Ovary (tissue), 7 donors: ENCODE measurements at regions not wholly inside any gene's neighbourhood (a gene's known extent, or its start where the extent isn't known, plus 50 kb on each side); places are given as distances from the start of the nearest gene placed in this dataset.

Experiments used
- DNase-seq, 5 donors: peaks; one replicate each; pipeline ENCODE4 v3.0.0-alpha.2; 2019 to 2020
- H3K27ac ChIP-seq, 2 donors: fragments of 200-600 bp; one replicate each; pipeline versions ENCODE4 v1.5.1 to v1.8.0; 2019 to 2022
- H3K27me3 ChIP-seq: fragments of 200-600 bp; one replicate; pipeline ENCODE4 v1.8.0; 2022
- H3K36me3 ChIP-seq: fragments of 200-600 bp; sonication (generic); one replicate; pipeline ENCODE4 v1.5.1; 2019
- H3K4me1 ChIP-seq: one replicate; pipeline ENCODE4 v1.8.1; 2013; ENCODE audit warnings: mild to moderate bottlenecking, moderate library complexity; ENCODE audit not compliant: insufficient read depth
- H3K4me3 ChIP-seq: fragments of 200-600 bp; sonication (generic); one replicate; pipeline ENCODE4 v1.5.1; 2017
- H3K9me3 ChIP-seq, 2 donors: fragments of 200-600 bp in 1 of 2; sonication (generic) in 1 of 2; one replicate each; pipeline versions ENCODE4 v1.5.1 to v1.8.1; 2013 to 2019; ENCODE audit warnings: mild to moderate bottlenecking in 1 of 2, moderate library complexity in 1 of 2
- CTCF ChIP-seq, 3 donors: fragments of 450-650 bp in 2 of 3; fragments of 200-600 bp in 1 of 3; IDR thresholded peaks; one replicate each; pipeline versions ENCODE4 v1.5.1 to v1.8.0; 2016 to 2022; ENCODE audit warnings: antibody characterized with exemption in 3 of 3, mild to moderate bottlenecking in 1 of 3
- EP300 ChIP-seq: sonication (generic); formaldehyde crosslinking; IDR thresholded peaks from one replicate; pipeline ENCODE4 v1.6.1; 2017; ENCODE audit warnings: antibody characterized with exemption
- POLR2A ChIP-seq: fragments of 450-650 bp; IDR thresholded peaks from one replicate; pipeline ENCODE4 v1.6.1; 2017; ENCODE audit warnings: antibody characterized with exemption, mild to moderate bottlenecking, moderate library complexity
- WGBS, 3 donors: extraction: QIAGEN DNeasy Blood & Tissue Kit in 1 of 3; methylation state at CpG; one replicate each; pipeline versions ENCODE4 v1.1.5 to v1.1.7; 2013 to 2017; 5-methylcytosine and 5-hydroxymethylcytosine counted together
- intact Hi-C, 4 donors: fragments of 100-400 bp; cut with DNase I; formaldehyde crosslinking; loops; one replicate each; pipeline versions ENCODE4 v1.11.0 to v1.15.1; 2022 to 2023
- donor health status: DM: no; HTN: no; CAD: no; lungs with moderate emphysema.
- donor health status: DM: no; HTN: no; CAD: no.
- donor health status: Bipolar disorder and iron deficiency.
- donor health status: DM: no; HTN: no; CAD: no.
- donor health status: DM: yes; HTN: yes; CAD: no.

- intact Hi-C loops, result no loop called here
- H3K4me1 ChIP-seq, result no peaks in the 10 kb centered on the region
- WGBS, 3 donors, result 87 to 93% (median 88%) methylated on average over 7 of the region's 7 CpGs
- no peak for TF ChIP-seq EP300
- TF ChIP-seq CTCF (IDR thresholded peaks at IDR 0.05), result no peak
- no peak for TF ChIP-seq POLR2A
- H3K27me3 ChIP-seq, result no peaks in the 10 kb centered on the region
- no peaks in the 10 kb centered on the region for H3K9me3 ChIP-seq
- H3K27ac ChIP-seq, result no peak overlapping the region
- no peaks in the 10 kb centered on the region for H3K36me3 ChIP-seq
- no peak for DNase-seq
- H3K4me3 ChIP-seq, result no peak overlapping the region
These were observed 239.3 kb downstream of the C4orf33 start for GRCh38 chr4:129335276-129335675.

GRCh38 chr4:129335818-129336217, 239.9 kb downstream of the C4orf33 start:
- no peak overlapping the region for H3K27ac ChIP-seq
- H3K9me3 ChIP-seq, result no peaks in the 10 kb centered on the region
- H3K4me1 ChIP-seq, result no peaks in the 10 kb centered on the region
- intact Hi-C loops, result no loop called here
- no peaks in the 10 kb centered on the region for H3K27me3 ChIP-seq
- H3K4me3 ChIP-seq, result no peak overlapping the region
- no peak for TF ChIP-seq CTCF (IDR thresholded peaks at IDR 0.05)
- TF ChIP-seq POLR2A, result no peak
- TF ChIP-seq EP300, result no peak
- no peak for DNase-seq
- 69 to 70% (median 70%) methylated on average over 5 of the region's 5 CpGs for WGBS, 3 donors
- no peaks in the 10 kb centered on the region for H3K36me3 ChIP-seq

- H3K27me3 ChIP-seq, result no peaks in the 10 kb centered on the region
- no peaks in the 10 kb centered on the region for H3K36me3 ChIP-seq
- WGBS, 3 donors, result 78 to 82% (median 81%) methylated on average over 4 of the region's 4 CpGs
- DNase-seq, result no peak
- no peak for TF ChIP-seq POLR2A
- TF ChIP-seq CTCF (IDR thresholded peaks at IDR 0.05), result no peak
- TF ChIP-seq EP300, result no peak
- no peaks in the 10 kb centered on the region for H3K9me3 ChIP-seq
- H3K4me3 ChIP-seq, result no peak overlapping the region
- H3K4me1 ChIP-seq, result no peaks in the 10 kb centered on the region
- no peak overlapping the region for H3K27ac ChIP-seq
- intact Hi-C loops, result no loop called here
These were observed 240.7 kb downstream of the C4orf33 start for GRCh38 chr4:129336457-129337227.

GRCh38 chr4:129337228-129337620, 241.3 kb downstream of the C4orf33 start:
- TF ChIP-seq POLR2A (no peak), CTCF (IDR thresholded peaks at IDR 0.05) (no peak), EP300 (no peak)
- Histone ChIP-seq H3K27me3 (no peaks in the 10 kb centered on the region), H3K4me1 (no peaks in the 10 kb centered on the region), H3K4me3 (no peak overlapping the region), H3K9me3 (no peaks in the 10 kb centered on the region), H3K36me3 (no peaks in the 10 kb centered on the region), H3K27ac (no peak overlapping the region)
- intact Hi-C loops, result no loop called here
- no peak for DNase-seq
- 32 to 59% (median 41%) methylated on average over 4 of the region's 4 CpGs for WGBS, 3 donors
